IMR-90 (cell line): ENCODE measurements at regions not wholly inside any gene's neighbourhood (a gene's known extent, or its start where the extent isn't known, plus 50 kb on each side); places are given as distances from the start of the nearest gene placed in this dataset.

Experiments
- ATAC-seq: fragments of 200-7000 bp; cut with Tn5 transposase; 2 replicates; pipeline ENCODE4 v1.9.1; 2020; ENCODE audit warnings: low read depth, mild to moderate bottlenecking, moderate library complexity
- BruUV-seq: library from RNA; stranded (reverse); fragments of 400-500 nt; replicated peaks from 2 replicates; lab custom pipeline; 2021; lab: Mats Ljungman, UMichigan
- CTCF ChIA-PET: fragments of 300-600 bp; formaldehyde crosslinking; extraction: SDS; loops from one replicate; lab custom pipeline; 2021; ENCODE audit warnings: antibody characterized with exemption; lab: Yijun Ruan, JAX
- POLR2A ChIA-PET: fragments of 300-600 bp; sonication (Branson Sonifier 250); formaldehyde crosslinking; loops from one replicate; lab custom pipeline; 2022; ENCODE audit warnings: antibody characterized with exemption; ENCODE audit not compliant: unreplicated experiment; lab: Charles Lee
- DNase-seq: peaks from one replicate; pipeline ENCODE4 v3.0.0; 2013
- H2AFZ ChIP-seq: replicated peaks from 2 replicates; pipeline ENCODE3; 2013; ENCODE audit warnings: low read length, mild to moderate bottlenecking; ENCODE audit not compliant: poor library complexity
- H2AK5ac ChIP-seq: 2 replicates; pipeline ENCODE4 v1.6.1; 2013; ENCODE audit warnings: low read depth, low read length, inconsistent platforms
- H2AK9ac ChIP-seq: replicated peaks from 2 replicates; pipeline ENCODE3; 2013; ENCODE audit warnings: mild to moderate bottlenecking, low read depth, low read length, moderate library complexity; ENCODE audit not compliant: poor library complexity
- H2BK120ac ChIP-seq: 2 replicates; pipeline ENCODE4 v1.6.1; 2013; ENCODE audit warnings: low read depth, low read length, inconsistent platforms
- H2BK15ac ChIP-seq: 3 replicates; pipeline ENCODE4 v1.6.1; 2013; ENCODE audit warnings: low read depth, low read length, inconsistent platforms
- H2BK20ac ChIP-seq: 2 replicates; pipeline ENCODE4 v1.6.1; 2013; ENCODE audit warnings: low read depth, mild to moderate bottlenecking, inconsistent platforms, low read length, moderate library complexity
- H2BK5ac ChIP-seq: 2 replicates; pipeline ENCODE4 v1.6.1; 2013; ENCODE audit warnings: mild to moderate bottlenecking, low read depth, low read length, inconsistent platforms; ENCODE audit not compliant: poor library complexity, severe bottlenecking
- H3K14ac ChIP-seq: replicated peaks from 2 replicates; pipeline ENCODE4 v1.6.1; 2013; ENCODE audit warnings: low read depth, low read length, inconsistent platforms
- H3K18ac ChIP-seq: 2 replicates; pipeline ENCODE4 v1.6.1; 2013; ENCODE audit warnings: low read depth, low read length, control low read depth
- H3K23ac ChIP-seq: 2 replicates; pipeline ENCODE4 v1.6.1; 2013; ENCODE audit warnings: low read depth, low read length, inconsistent platforms
- H3K27ac ChIP-seq: 2 replicates; pipeline ENCODE4 v1.5.1; 2013; ENCODE audit warnings: mild to moderate bottlenecking, control low read depth, low read length; ENCODE audit not compliant: insufficient read depth
- H3K27me3 ChIP-seq: 2 replicates; pipeline ENCODE4 v1.6.1; 2013; ENCODE audit warnings: low read length; ENCODE audit not compliant: control insufficient read depth, insufficient read depth
- H3K36me3 ChIP-seq: 2 replicates; pipeline ENCODE4 v1.6.1; 2013; ENCODE audit warnings: low read length, mixed read lengths; ENCODE audit not compliant: control insufficient read depth, insufficient read depth
- H3K4ac ChIP-seq: 2 replicates; pipeline ENCODE4 v1.6.1; 2013; ENCODE audit warnings: low read depth, low read length, inconsistent platforms
- H3K4me1 ChIP-seq: 2 replicates; pipeline ENCODE4 v1.6.1; 2013; ENCODE audit warnings: low read length, mixed read lengths; ENCODE audit not compliant: control insufficient read depth, insufficient read depth
- H3K4me2 ChIP-seq: 2 replicates; pipeline ENCODE4 v1.6.1; 2013; ENCODE audit warnings: low read depth, mild to moderate bottlenecking, control low read depth, low read length, moderate library complexity
- H3K4me3 ChIP-seq: 2 replicates; pipeline ENCODE4 v1.5.1; 2013; ENCODE audit warnings: low read depth, mild to moderate bottlenecking, control low read depth, low read length, moderate library complexity; ENCODE audit not compliant: insufficient read depth
- H3K56ac ChIP-seq: 2 replicates; pipeline ENCODE4 v1.6.1; 2013; ENCODE audit warnings: low read length, inconsistent platforms; ENCODE audit not compliant: insufficient read depth; ENCODE audit errors: extremely low read depth
- H3K79me1 ChIP-seq, 2 experiments: 2 replicates each; pipeline ENCODE4 v1.6.1; 2013; ENCODE audit warnings: low read length in 2 of 2, inconsistent platforms in 1 of 2, low read depth in 1 of 2
- H3K9ac ChIP-seq: 2 replicates; pipeline ENCODE4 v1.6.1; 2013; ENCODE audit warnings: low read depth, low read length, control low read depth
- H3K9me1 ChIP-seq: 2 replicates; pipeline ENCODE4 v1.6.1; 2013; ENCODE audit warnings: low read length, inconsistent platforms; ENCODE audit not compliant: insufficient read depth
- H3K9me3 ChIP-seq: 2 replicates; pipeline ENCODE4 v1.6.1; 2013; ENCODE audit warnings: low read length; ENCODE audit not compliant: control insufficient read depth, insufficient read depth
- H4K20me1 ChIP-seq: 2 replicates; pipeline ENCODE4 v1.6.1; 2013; ENCODE audit warnings: low read length, inconsistent platforms; ENCODE audit not compliant: insufficient read depth
- H4K5ac ChIP-seq: 2 replicates; pipeline ENCODE4 v1.6.1; 2013; ENCODE audit warnings: mild to moderate bottlenecking, low read depth, low read length, control low read depth
- H4K8ac ChIP-seq, 2 experiments: 2 replicates each; pipeline ENCODE4 v1.6.1; 2013; ENCODE audit warnings: low read depth in 2 of 2, low read length in 2 of 2, control low read depth in 1 of 2, inconsistent platforms in 1 of 2
- H4K91ac ChIP-seq: 2 replicates; pipeline ENCODE4 v1.6.1; 2013; ENCODE audit warnings: low read depth, low read length, inconsistent platforms; ENCODE audit not compliant: insufficient read depth
- BHLHE40 ChIP-seq: fragments of 150-350 bp; IDR thresholded peaks from 2 replicates; pipeline ENCODE4 v1.6.1; 2016; ENCODE audit warnings: mild to moderate bottlenecking, low read depth, low read length
- CEBPB ChIP-seq: IDR thresholded peaks from 2 replicates; pipeline ENCODE4 v1.6.1; 2012; ENCODE audit warnings: low read depth, low read length, improper control_type of control experiment
- CHD1 ChIP-seq: IDR thresholded peaks from 2 replicates; pipeline ENCODE4 v1.6.1; 2012; ENCODE audit warnings: low read depth, low read length, improper control_type of control experiment
- CTCF ChIP-seq: conservative IDR thresholded peaks from 2 replicates; pipeline ENCODE4 v1.5.1; 2012; ENCODE audit warnings: mild to moderate bottlenecking, low read depth, low read length, improper control_type of control experiment
- FOS ChIP-seq: fragments of 150-350 bp; IDR thresholded peaks from 2 replicates; pipeline ENCODE4 v1.6.1; 2016; ENCODE audit warnings: low read depth, low read length
- MAFK ChIP-seq: IDR thresholded peaks from 2 replicates; pipeline ENCODE4 v1.6.1; 2012; ENCODE audit warnings: low read depth, low read length, improper control_type of control experiment
- MAZ ChIP-seq: IDR thresholded peaks from 2 replicates; pipeline ENCODE4 v1.6.1; 2012; ENCODE audit warnings: low read depth, mild to moderate bottlenecking, low read length, improper control_type of control experiment, moderate library complexity, borderline replicate concordance
- MXI1 ChIP-seq: IDR thresholded peaks from 2 replicates; pipeline ENCODE4 v1.6.1; 2012; ENCODE audit warnings: low read depth, mild to moderate bottlenecking, low read length, moderate library complexity, borderline replicate concordance
- NFE2L2 ChIP-seq: fragments of 150-350 bp; IDR thresholded peaks from 2 replicates; pipeline ENCODE4 v1.6.1; 2016; ENCODE audit warnings: low read depth, mild to moderate bottlenecking, low read length
- POLR2A ChIP-seq: IDR thresholded peaks from 2 replicates; pipeline ENCODE4 v1.6.1; 2012; ENCODE audit warnings: mild to moderate bottlenecking, low read depth, low read length
- RFX5 ChIP-seq: IDR thresholded peaks from 2 replicates; pipeline ENCODE4 v1.8.0; 2012; ENCODE audit warnings: low read depth, mild to moderate bottlenecking, low read length, moderate library complexity
- SMC3 ChIP-seq: fragments of 150-350 bp; IDR thresholded peaks from 2 replicates; pipeline ENCODE4 v1.6.1; 2016; ENCODE audit warnings: low read depth, mild to moderate bottlenecking, antibody characterized with exemption, low read length, moderate library complexity
- WGBS, 2 experiments: methylation state at CpG; one replicate each; pipeline versions ENCODE4 v1.1.5 to v1.1.7; 2013; ENCODE audit warnings: missing lambda C conversion rate in 2 of 2; ENCODE audit not compliant: insufficient read length in 1 of 2; ENCODE audit errors: extremely low coverage in 2 of 2; 5-methylcytosine and 5-hydroxymethylcytosine counted together
- dilution Hi-C: fragments of 300-500 bp; cut with HindIII; formaldehyde crosslinking; loops from one replicate; pipeline ENCODE4 v1.14.3; 2018; ENCODE audit warnings: low sequenced_read_pairs; ENCODE audit not compliant: unreplicated experiment
- in situ Hi-C: fragments of 300-500 bp; cut with MboI; formaldehyde crosslinking; loops from 3 replicates; pipeline ENCODE4 v1.14.3; 2019; ENCODE audit warnings: low sequenced_read_pairs, inconsistent platforms, mixed read lengths
- intact Hi-C: fragments of 100-400 bp; cut with micrococcal nuclease; formaldehyde crosslinking; loops from 2 replicates; pipeline ENCODE4 v1.10.0; 2022

GRCh38 chr2:5923957-5924945 lies 232.1 kb downstream of the SOX11 start (continued):
- TF ChIP-seq SMC3 = no peak
- TF ChIP-seq POLR2A = no peak

- Histone ChIP-seq H3K14ac (no peak overlapping the region), H2BK120ac (no peak overlapping the region), H4K8ac (no peak overlapping the region), H3K56ac (no peak overlapping the region), H3K4me2 (no peak overlapping the region), H2BK20ac (no peak overlapping the region), H2AK9ac (no peak overlapping the region), H3K79me1 (no peaks in the 10 kb centered on the region), H2AK5ac (no peak overlapping the region), H3K4me1 (no peaks in the 10 kb centered on the region), H3K9me3 (no peaks in the 10 kb centered on the region; the same call in 1 of the 2 replicates), H3K9me1 (no peaks in the 10 kb centered on the region), H3K4ac (no peak overlapping the region), H3K18ac (no peak overlapping the region), H2AFZ (no peak overlapping the region), H3K27me3 (no peaks in the 10 kb centered on the region; the same call in 1 of the 2 replicates), H2BK5ac (no peak overlapping the region), H3K23ac (no peak overlapping the region), H4K91ac (no peak overlapping the region), H3K9ac (no peak overlapping the region), H4K20me1 (no peaks in the 10 kb centered on the region), H3K4me3 (no peak overlapping the region), H4K5ac (no peak overlapping the region), H2BK15ac (no peak overlapping the region), H3K27ac (no peak overlapping the region), H3K36me3 (no peaks in the 10 kb centered on the region)
- no peak for TF ChIP-seq NFE2L2
- TF ChIP-seq RFX5 = no peak
- no peak for TF ChIP-seq BHLHE40
- TF ChIP-seq CEBPB = no peak
- no peak for TF ChIP-seq SMC3
- no peak for TF ChIP-seq CHD1
- TF ChIP-seq MXI1 = no peak
- TF ChIP-seq FOS = no peak
- TF ChIP-seq CTCF = no peak
- TF ChIP-seq MAFK = no peak
- TF ChIP-seq MAZ = no peak
- ATAC-seq (no peak), DNase-seq (no peak)
- no TSS peak for BruUV-seq
- ChIA-PET CTCF (no interaction called here), POLR2A (no interaction called here)
- dilution Hi-C loops (no loop called here), intact Hi-C loops (no loop called here), in situ Hi-C loops (no loop called here)
- WGBS, 2 experiments = no CpG with 5 or more reads among the region's 4 CpGs
Observed at GRCh38 chr2:5925604-5926003, 233.4 kb downstream of the SOX11 start.
